ENCODE measurements at regions not wholly inside any gene's neighbourhood (a gene's known extent, or its start where the extent isn't known, plus 50 kb on each side); places are given as distances from the start of the nearest gene placed in this dataset.
"Not testable (repeated sequence)": the region's sequence is repeated elsewhere in the genome, so short reads cannot be mapped to it uniquely, and the experiment has no call there.

DNA sequence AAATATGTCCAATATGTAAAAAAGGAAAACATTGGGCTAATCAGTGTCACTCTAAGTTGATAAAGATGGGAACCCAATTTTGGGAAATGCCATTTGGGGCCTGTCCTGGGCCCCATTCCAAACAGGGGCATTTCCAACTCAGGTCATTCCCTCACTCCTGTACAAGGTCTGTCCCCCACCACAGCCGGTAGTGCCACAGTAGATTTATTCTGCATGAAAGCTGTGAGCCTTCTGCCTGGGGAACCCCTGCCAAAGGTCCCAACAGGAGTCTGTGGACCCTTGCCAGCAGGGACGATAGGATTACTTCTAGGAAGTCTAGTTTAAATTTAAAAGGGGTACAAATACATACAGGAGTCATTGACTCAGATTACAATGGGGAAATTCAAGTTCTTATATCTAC, 317.6 kb upstream of the GNPDA2 start:
- DNase-seq = no peak

DNA sequence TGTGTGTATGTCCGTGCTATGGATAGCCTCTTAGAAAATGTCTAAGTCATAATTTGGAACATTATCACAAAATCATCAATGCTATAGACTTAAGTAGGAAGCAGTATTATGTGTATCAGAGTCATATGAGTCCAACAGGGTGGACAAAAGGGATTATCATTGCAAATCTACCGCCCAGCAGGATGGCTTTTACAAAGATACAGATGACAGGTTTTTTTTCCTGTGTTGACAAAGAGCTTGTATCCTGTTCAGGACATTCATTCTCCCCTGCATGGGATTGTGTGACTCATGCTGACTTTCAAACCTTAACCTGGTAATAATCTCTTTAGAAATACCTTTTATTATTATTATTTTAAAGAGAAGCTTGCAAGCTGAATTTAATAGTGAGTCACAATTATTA, 310.3 kb upstream of the GNPDA2 start:
- no peak for DNase-seq

DNA sequence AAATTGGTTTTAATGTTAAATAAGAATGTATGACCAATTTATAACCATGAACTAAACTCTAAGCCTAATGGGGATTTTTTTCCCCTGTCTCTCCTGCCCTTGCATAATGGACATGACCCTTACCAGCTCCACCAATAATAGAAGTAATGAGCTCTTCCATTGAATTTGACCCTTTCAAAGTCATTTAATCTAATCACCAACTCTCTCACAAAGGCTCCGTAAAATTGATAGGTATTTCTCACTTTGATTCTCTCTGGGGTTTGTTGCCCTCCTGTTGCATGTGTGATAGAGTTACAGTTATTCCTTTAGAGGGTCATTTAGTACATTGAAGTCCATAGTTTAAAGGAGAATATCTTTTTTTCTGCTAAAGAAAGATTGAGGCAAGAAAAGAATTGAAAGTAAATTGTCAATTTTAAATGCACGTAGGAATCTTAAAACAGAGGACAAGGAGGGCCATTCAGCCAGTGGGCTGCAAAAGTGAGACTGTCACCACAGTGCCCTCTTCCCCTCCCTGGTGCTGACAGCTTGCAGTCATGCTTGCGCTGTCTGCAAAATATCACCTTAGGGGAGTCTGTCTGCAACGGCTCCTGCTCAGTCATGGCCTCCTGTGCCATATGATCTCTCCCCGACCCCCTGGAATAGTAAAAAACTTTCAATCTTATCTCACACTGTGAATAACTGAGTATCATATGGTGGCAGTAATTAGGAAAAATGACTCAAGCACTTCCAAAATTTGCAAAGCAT, 307.5 kb upstream of the GNPDA2 start:
- no peak for DNase-seq

DNA sequence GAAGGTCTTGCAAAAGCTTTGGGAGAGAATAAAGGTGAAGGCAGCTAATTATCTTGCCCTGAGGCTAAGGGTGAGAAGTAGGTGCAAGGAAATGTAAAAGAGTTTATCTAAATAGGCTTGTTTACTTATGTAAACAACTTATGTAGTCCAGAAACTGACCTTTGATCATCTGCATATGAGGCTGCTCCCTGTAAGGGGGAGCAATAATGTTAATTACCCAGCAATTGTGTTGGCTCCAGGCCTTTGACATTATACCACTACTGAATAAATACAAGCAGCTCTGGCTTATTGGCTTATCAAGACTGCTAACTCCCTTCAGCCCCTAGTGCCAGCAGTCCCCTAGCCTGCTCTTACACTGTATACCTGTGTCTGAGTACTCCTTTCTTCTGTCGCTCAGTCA, 303.7 kb upstream of the GNPDA2 start:
- DNase-seq = no peak

DNA sequence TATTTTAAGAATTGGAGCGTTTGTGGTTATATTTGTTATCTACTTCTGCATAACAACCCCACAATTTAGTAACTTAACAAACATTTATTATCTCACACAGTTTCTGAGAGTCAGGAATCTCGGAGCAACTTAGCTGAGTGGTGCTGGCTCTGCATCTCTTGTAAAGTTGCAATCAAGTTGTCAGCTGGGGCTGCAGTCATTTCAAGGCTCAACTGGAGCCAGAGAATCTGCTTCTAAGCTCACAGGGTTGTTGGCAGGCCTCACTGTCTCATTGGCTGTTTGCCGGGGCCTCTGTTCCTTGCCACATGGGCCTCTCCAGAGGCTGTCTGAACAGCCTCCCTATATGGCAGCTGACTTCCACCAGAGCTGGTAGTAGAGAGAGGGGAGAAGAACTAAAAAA, 281.2 kb upstream of the GNPDA2 start:
- DNase-seq = no peak

DNA sequence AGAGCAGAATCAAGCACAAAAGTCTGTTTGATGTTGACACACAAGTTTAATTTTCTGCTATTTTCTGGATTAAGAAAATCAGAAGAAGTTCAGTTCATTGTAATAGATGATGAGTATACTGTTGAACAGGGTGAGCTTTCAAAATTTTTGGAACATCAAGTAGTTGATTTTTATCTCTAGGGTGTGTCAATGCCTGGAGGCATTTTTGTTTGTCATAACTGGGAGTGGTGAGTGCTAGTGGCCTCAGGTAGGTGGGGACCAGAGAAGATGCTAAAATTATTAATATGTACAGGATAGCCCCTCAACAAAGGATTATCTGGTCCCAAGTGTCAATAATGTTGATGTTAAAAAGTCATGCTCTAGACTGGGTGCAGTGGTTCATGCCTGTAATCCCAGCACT, 279.7 kb upstream of the GNPDA2 start:
- DNase-seq = no peak

DNA sequence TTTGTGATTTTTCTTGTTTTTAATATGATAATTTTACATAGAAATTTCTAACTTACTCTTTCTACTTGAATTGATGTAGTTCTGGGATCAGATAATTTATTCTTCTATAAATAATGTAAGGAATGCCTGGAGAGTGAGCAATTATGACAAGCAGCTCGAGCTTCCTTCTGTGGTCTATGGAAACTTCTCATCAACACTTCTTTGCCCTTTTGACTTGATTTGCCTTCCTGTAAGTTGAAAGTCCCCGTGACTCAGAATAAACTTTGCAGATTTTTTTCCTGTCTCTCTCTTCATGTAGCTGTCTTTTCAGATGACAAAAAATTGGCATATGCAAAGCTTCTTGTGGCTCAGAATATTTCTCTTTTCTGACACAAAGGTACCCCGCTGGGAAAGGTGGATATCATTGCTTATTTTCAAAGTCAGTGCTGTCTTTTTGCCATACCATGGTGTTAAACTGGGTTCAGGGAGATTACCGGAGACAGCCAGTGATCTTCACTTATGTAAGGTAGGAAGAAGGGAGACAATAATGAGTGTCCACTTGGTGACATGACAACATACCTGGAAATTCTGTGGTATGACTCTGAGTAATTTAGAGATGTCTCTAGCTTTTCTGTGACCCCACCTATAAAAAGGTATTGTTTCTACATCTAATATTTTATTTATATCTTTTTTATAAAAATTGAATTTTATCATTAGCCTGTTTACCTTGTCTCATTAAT, 278.6 kb upstream of the GNPDA2 start:
- DNase-seq = no peak

DNA sequence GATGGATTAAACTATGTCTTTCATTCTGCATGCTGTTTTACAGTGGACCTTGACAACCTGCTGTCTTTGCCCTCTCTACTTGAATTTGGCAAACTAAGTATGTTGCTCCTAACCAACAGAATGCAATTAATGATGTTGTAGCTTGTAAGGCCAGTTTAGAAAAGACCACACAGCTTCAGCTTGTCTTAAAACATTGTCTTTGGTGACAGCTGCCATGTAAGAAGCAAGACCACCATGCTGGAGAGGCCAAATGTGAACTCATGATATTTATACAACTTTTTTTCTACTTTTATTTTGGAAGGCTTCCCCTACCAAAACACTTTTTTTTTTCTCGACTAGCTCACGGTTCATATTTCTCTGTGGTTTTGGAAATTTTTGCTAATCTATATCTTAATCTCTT, 278.0 kb upstream of the GNPDA2 start:
- DNase-seq = no peak

DNA sequence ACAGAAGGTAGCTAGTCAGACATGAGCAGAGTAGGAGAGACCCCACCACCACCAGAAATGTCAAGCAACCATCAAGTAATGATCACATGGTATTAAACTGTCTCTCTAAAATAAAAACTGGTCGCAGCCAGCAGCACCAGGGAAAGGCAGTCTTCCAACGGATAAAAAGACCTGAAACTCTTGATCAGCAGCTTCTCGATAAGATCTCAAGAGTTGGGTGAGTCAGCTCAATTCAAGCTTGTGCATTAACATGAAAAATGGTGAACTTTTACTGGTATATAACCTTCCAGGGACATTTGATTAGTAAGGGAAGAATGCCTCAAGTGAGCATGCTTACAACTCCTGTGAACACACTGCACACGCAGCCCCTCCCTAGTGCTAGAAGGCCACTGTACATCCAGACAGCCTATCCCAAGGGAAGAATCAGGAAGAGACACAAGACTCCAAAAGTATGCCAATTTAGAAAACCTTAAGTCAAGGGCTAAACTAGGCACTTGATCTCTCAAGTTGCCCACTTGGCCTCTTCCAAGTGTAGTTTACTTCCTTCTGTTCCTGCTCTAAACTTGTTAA, 270.0 kb upstream of the GNPDA2 start:
- DNase-seq = no peak

DNA sequence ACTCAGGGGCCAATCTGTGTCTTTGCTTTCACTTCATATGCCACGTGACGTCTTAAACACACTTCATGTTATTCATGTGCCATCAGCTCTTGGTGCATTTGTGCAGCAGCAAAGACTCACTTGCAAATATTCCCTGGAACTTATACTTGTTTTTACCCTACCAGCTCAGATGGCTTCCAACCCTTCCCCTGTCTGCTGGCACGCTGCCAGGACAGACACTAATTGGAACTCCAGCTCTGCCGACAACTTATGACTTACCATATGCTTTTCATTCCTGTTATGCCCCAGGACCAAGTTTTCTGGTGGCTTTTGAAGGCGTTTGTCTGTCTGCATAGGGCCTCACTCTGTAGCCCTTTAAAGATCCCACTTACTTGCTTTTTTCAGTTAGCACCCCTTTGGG, 261.7 kb upstream of the GNPDA2 start:
- DNase-seq = no peak

DNA sequence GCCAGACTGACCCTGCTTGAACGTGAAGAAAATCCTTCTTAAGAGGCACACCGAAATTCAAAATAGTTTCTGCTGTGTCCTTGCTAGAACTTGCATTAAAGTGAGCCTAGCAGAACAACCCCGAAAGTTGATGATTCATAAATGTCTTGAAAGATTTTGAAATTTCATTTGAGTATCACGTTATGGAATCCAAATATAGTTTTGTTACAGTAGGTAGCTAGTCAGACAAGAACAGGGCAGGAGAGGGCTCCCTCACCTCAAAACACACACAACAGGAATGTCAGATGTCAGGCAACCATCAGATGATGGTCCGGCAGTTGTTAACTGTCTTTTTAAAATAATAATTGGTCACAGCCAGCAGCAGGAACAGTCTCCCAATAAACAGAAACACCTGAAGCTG, 259.6 kb upstream of the GNPDA2 start:
- DNase-seq = no peak

DNA sequence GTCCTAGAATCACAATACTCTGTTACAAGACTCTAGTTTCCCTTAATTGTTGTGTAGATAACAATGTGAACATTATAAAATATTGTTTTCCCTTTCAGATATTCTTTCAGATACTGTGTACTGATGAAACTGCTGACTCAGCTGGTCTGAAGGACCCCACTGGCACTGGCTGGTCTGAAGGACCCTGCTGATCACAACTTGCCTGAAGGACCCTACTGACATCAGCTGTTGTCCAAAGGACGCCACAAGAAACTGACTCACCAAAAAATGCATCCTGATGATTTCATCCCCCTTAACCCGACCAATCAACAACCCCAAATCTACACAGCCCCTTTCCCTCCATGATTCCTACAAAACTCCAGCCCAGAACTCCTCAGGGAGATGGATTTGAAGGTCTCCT, 258.8 kb upstream of the GNPDA2 start:
- no peak for DNase-seq

DNA sequence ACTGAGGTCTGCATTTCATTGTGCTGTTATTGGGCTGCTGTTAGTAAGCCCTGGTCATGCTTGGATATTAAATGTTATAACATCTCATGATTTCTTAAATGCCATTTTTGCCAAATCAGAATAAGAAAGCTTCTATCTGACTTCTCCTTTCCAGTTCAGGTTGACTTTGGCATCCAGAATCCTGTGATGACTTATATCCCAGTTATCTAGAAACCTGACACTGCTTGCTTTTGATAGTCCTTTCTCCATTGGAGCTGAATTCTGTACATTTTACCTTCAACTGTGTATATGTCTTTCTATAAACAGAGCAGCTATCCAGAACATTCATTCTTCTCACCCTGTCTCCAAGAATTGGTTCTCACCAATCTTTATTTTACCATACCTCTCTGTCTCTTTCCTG, 257.7 kb upstream of the GNPDA2 start:
- DNase-seq = no peak

DNA sequence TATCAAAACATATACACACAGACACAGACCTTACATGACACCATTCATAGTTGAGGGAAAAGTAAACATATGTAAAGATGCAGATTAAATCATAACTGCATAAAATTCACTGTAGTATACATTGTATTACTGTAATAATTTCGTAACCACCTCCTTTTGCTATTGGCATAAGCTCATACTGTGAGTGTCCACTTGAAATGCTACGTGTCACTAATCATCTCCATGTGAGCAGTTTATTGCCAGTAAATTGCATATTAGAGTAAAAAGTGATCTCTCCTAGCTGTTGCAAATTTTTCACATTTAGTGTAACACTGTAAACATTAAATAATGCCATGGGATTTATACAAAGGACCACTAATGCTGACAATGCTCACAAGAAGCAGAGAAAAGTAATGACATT, 256.7 kb upstream of the GNPDA2 start:
- no peak for DNase-seq

DNA sequence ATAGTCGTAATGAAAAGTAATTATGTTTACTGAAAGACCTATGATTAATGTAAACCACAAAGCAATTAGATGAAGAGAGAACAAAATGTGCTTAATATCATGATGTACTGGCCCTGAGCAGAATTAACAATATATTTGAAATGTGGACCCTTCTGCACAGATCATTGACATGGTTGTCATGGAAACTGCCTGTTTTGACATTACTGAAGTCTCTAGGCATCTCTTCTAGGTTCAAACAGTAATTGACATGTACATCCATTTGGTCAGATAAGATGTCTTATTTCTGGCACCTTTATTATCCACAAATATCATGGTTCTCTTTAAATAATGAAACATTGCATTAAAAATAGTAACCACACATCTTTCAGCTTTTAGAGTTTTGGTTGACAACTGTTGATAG, 251.7 kb upstream of the GNPDA2 start:
- no peak for DNase-seq

DNA sequence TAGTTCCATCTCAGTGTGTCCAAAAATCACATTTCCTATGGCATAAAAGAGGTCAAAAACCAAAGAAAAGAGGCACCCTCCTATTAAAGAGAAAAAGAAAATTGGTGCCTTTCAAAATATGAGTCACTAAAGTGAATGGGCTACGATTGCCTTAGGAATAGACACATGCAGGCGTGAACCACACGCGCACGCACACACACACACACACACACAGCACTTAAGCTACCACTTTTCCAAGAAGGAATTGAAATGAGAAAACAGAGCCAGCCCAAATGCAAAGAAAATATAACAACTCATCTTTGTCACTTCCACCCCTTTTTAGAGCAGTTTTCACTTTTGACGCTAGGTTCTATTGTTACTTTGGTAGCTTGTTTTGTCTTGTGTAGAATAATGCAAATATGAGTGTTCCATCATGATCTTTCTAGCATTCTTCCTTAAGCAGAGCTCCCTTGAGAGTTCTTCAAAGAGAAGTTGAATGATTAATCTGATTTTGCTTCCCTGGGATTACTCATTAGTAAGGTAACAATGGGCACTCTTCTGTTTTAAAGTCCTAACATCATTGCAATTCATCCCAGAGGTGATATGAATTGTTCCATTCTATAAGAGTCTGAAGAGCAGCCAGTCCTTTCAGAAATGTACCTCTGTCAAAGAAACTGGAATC, 239.2 kb upstream of the GNPDA2 start:
- DNase-seq = no peak

DNA sequence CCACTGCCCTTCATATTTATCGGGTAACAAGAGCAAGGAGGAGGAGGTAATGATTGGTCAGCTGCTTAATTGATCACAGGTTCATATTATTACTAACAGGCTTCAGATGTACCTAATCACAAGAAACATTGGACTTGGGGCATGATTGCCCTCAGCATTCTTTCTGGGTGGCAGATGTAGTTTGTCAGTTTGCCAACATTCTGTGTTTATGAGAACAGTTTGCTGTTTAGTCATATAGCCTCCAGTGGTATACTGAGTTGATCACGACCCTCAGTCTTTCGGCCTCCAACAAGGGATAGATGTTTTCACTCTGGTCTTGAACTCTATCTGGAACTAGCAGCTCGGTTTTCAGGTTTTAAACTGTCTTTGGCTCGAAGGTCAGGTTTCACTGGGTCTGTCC, 237.7 kb upstream of the GNPDA2 start:
- DNase-seq = not testable (repeated sequence)

DNA sequence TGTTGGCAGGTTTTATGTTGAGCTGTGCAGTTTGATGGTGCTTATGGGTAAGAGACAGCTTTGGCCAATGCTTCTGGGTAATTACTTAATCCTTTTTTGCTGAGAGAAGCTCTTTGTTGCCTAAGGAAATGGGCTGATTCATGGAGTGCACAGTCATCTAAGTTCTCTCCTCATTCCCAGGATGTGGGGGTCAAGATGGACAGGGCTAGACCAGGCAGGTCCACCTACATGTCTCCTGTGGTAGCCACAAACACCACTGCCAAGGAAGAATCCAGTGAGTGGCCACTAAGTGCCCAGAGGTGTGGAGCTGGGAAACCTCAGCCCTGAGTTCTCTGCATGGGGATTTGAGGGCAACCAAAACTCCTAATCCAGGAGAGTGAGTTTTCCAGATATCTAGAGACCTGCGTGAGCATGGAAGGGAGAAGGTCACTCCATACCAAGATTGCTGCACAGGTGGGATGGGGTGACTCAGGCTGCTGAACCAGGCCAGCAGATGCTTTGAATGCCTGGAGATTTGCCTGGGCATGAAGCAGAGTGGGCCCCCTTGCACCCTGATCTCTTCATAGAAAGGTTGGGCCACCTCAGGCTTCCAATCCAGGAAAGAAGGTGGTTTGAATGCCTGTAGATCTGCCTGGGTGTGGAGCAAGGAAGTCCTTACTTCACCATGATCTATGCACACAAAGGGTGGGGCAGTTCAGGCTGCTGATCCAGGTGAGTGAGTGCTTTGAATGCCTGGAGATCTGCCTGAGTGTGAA, 234.8 kb upstream of the GNPDA2 start:
- DNase-seq = no peak

DNA sequence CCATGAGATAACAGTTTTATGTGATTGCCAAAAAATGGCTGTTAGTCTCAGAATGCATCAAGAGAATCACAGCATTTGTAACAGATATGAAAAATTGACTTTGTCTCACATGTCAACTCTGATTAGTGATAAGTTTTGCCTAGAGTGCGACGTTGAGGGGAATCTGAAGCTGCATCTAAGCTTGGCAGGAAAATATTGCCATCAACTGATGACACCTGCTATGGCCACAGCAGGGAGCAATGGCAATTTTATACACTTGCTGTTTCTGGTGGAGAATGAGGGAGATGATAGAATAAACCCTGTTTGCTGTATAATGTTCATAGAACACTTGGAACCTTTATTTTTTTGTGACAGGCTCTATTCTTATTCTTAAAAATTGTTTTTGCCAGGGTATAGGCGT, 205.4 kb upstream of the GNPDA2 start:
- DNase-seq = no peak

DNA sequence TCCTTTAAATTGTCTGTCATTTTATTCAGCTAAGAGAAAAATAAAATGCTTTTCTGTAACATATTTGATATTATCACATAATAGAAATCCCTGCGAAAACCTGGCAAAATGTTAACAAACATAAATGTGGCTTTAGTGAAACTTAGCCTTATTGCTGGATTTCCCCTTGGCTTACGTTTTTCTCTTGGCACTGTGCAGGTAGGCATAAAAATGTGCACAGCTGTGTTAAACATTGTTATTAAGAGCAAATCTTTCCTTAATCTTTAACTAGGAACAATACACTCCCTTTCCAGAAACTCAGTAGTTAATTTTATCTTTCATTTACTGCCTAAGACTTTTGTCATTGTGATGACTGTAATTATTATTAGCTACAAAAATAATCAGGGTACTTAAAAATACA, 202.4 kb upstream of the GNPDA2 start:
- DNase-seq = no peak

DNA sequence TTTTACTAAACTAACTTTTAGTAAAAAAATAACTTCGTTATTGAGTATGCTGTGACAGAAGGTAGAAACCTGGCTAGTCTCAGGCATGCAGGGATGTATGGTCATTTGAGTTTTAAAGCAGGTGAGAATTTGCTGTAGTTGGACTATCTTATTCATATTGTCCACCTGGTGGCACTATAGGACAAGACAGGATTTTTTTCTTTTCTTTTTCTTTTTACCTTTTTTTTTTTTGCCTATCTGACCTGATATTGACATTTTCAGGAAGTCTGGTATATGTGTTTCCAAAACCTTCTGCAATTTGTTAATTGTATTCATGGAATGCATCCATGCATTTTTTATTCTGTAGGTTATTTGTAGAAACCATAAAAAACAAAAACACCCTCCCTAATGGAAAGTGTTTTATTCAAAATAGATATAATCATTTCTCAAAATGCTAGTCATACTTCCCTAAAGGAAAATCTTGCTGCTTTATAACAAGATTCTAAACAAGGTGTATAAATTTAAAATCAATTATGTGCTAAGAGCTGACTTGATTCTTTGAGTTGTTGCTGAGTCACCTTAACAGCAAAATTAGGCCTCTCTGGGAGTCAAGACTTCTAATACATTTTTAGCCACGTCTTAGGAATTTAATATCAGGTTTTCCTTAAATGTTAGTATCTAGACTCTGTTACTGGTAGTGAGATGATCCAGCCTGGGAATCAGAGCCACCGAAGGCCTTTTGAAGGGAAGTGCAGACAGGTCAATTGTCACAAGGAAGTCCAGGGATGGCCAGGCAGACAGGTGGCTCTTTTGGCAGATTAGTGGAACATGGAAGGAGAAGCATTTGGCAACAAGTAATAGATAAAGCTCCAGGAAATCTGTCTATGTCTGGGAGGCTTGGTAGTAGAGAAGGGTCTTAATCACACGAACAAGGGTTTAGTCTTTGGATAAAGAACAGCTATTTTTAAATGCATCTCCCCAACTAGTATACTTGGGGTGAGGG, 201.3 kb upstream of the GNPDA2 start:
- peak; percentile 10 for DNase-seq

DNA sequence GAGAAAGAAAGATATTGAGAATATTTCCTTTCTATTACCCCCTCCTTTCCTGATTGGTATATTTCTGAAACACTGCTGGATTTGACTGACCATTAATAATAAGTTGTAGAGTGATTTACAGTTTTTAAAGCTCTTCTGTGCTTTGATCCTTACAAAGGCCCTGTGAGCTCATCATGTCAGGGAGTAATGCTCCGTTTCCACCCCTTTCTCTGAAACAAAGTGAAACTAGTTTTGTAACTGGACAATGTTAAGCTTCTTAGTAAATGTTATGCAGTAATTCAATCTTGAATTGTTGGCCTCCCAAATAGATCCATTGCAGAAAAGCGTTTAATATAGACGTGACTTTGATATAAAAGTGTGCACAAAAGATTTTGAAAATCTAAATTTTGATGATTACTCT, 190.1 kb upstream of the GNPDA2 start:
- no peak for DNase-seq
